Endothelial cell of umbilical vein (primary cell): ENCODE measurements at regions not wholly inside any gene's neighbourhood (a gene's known extent, or its start where the extent isn't known, plus 50 kb on each side); places are given as distances from the start of the nearest gene placed in this dataset.

Source experiments
- POLR2A ChIP-seq: IDR thresholded peaks from 2 replicates; pipeline ENCODE4 v1.6.1; 2012; ENCODE audit warnings: low read depth, mild to moderate bottlenecking, control low read depth, low read length
- POLR2AphosphoS5 ChIP-seq: IDR thresholded peaks from 2 replicates; pipeline ENCODE4 v1.6.1; 2012; ENCODE audit warnings: low read depth, mild to moderate bottlenecking, control low read depth, low read length, moderate library complexity; ENCODE audit not compliant: insufficient read depth
- TF ChIP-seq, protein P1 (sequence below), 2 donors: IDR thresholded peaks; 1 replicate in 1 of 2; 2 replicates in 1 of 2; pipeline ENCODE4 v1.5.1; 2011; ENCODE audit warnings: low read length in 2 of 2, mild to moderate bottlenecking in 2 of 2, moderate library complexity in 2 of 2, control low read depth in 1 of 2, inconsistent platforms in 1 of 2, low read depth in 1 of 2; ENCODE audit not compliant: insufficient read depth in 1 of 2; ENCODE audit errors: extremely low read depth in 1 of 2

GRCh38 chr5:157965989-157966388 lies 107.0 kb upstream of the CLINT1 start:
- TF ChIP-seq, protein P1, sequence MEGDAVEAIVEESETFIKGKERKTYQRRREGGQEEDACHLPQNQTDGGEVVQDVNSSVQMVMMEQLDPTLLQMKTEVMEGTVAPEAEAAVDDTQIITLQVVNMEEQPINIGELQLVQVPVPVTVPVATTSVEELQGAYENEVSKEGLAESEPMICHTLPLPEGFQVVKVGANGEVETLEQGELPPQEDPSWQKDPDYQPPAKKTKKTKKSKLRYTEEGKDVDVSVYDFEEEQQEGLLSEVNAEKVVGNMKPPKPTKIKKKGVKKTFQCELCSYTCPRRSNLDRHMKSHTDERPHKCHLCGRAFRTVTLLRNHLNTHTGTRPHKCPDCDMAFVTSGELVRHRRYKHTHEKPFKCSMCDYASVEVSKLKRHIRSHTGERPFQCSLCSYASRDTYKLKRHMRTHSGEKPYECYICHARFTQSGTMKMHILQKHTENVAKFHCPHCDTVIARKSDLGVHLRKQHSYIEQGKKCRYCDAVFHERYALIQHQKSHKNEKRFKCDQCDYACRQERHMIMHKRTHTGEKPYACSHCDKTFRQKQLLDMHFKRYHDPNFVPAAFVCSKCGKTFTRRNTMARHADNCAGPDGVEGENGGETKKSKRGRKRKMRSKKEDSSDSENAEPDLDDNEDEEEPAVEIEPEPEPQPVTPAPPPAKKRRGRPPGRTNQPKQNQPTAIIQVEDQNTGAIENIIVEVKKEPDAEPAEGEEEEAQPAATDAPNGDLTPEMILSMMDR (IDR thresholded peaks at IDR 0.05; ENCODE audit: extremely low read depth in 1 of 2, insufficient read depth in 1 of 2, low read depth in 1 of 2, low read length in 2 of 2) = no peak
- TF ChIP-seq POLR2AphosphoS5 (no peak), POLR2A (no peak)
